ENCODE measurements at regions not wholly inside any gene's neighbourhood (a gene's known extent, or its start where the extent isn't known, plus 50 kb on each side); places are given as distances from the start of the nearest gene placed in this dataset.
A peak's percentile ranks its signal among the peaks of the same experiment; 100 is the strongest.

DNA sequence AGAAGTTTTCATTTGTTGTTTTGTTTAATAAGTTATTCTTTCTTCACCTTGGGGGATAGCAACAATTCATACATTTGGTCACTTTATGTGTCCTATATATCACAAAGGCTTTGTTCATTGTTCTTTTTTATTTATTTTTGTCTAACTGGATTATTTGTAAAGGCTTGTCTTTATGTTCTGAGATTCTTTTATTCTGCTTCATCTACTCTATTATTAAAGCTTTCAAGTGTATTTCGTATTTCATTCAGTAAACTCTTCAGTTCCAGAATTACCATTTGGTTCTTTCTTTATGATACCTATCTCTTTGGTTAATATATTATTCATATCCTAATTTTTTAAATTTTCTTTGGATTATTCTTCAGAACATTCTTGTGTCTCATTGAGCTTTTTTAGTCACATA lies 942.9 kb downstream of the ANKRD7 start:
- Mint-ChIP-seq H3K27me3 (ENCODE audit: unreplicated experiment) (no peaks in the 10 kb centered on the region), H3K4me1 (ENCODE audit: unreplicated experiment) (no peaks in the 10 kb centered on the region), H3K36me3 (ENCODE audit: low read depth, unreplicated experiment) (no peaks in the 10 kb centered on the region), H3K9me3 (ENCODE audit: unreplicated experiment) (no peaks in the 10 kb centered on the region), H3K27ac (ENCODE audit: unreplicated experiment) (no peak overlapping the region), H3K4me3 (ENCODE audit: unreplicated experiment) (no peak overlapping the region)
- TF ChIP-seq CTCF (IDR thresholded peaks at IDR 0.05; ENCODE audit: unreplicated experiment), result no peak
- no peak for DNase-seq (ENCODE audit: low spot score)

DNA sequence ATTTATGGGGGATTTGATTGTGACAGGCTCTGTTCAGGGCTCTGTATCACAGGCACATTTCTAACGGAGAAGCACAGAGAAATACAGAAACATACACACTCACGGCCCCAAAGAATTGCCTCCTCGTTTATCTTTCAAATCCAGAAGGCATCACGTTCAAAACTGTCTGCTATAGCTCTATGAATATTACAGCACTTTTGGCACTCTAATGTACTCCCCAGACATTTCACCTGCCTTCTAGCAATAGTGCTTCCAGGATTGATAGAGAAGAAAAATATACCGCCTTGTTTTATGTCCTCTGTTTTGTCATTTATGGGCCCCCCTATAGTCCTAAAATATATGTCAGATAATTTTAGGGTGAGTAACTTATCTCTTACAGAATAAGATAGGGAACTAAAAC lies 947.5 kb downstream of the ANKRD7 start:
- Mint-ChIP-seq H3K4me3 (ENCODE audit: unreplicated experiment) (no peak overlapping the region), H3K27ac (ENCODE audit: unreplicated experiment) (no peak overlapping the region), H3K9me3 (ENCODE audit: unreplicated experiment) (no peaks in the 10 kb centered on the region), H3K36me3 (ENCODE audit: low read depth, unreplicated experiment) (no peaks in the 10 kb centered on the region), H3K27me3 (ENCODE audit: unreplicated experiment) (peaks cover 2% of the 10 kb centered on the region), H3K4me1 (ENCODE audit: unreplicated experiment) (peaks cover 3% of the 10 kb centered on the region)
- no peak for DNase-seq (ENCODE audit: low spot score)
- no peak for TF ChIP-seq CTCF (IDR thresholded peaks at IDR 0.05; ENCODE audit: unreplicated experiment)

GRCh38 chr7:119175911-119176627 lies 951.6 kb downstream of the ANKRD7 start:
- peak; percentile 81 for DNase-seq (ENCODE audit: low spot score)
- Mint-ChIP-seq H3K27ac (ENCODE audit: unreplicated experiment) (no peak overlapping the region), H3K4me3 (ENCODE audit: unreplicated experiment) (no peak overlapping the region), H3K4me1 (ENCODE audit: unreplicated experiment) (peaks cover 4% of the 10 kb centered on the region), H3K9me3 (ENCODE audit: unreplicated experiment) (no peaks in the 10 kb centered on the region), H3K36me3 (ENCODE audit: low read depth, unreplicated experiment) (no peaks in the 10 kb centered on the region), H3K27me3 (ENCODE audit: unreplicated experiment) (peaks cover 2% of the 10 kb centered on the region)
- peak; percentile 88 for TF ChIP-seq CTCF (IDR thresholded peaks at IDR 0.05; ENCODE audit: unreplicated experiment)

DNA sequence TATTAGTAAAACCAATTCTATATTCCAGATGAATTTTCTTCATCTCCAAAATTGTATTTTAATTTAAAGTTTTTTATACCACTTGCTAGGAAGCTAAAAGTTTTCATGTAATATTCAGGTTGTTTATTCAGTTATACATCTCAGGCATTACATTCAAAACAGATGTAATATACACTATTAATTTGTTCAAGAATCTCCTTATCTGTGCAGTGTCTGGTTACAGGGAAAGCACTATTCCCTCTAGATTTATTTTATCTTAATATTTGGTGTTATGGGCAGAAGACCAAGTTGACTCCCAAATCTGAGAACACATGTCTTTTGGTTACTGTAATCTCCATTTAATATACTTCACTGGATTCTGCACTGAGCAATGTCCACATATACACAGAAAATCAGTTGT lies 953.4 kb downstream of the ANKRD7 start:
- H3K9me3 Mint-ChIP-seq (ENCODE audit: unreplicated experiment), result no peaks in the 10 kb centered on the region
- no peak for DNase-seq (ENCODE audit: low spot score)
- H3K36me3 Mint-ChIP-seq (ENCODE audit: low read depth, unreplicated experiment), result no peaks in the 10 kb centered on the region
- peaks cover 2% of the 10 kb centered on the region for H3K27me3 Mint-ChIP-seq (ENCODE audit: unreplicated experiment)
- no peak for TF ChIP-seq CTCF (IDR thresholded peaks at IDR 0.05; ENCODE audit: unreplicated experiment)
- peaks cover 4% of the 10 kb centered on the region for H3K4me1 Mint-ChIP-seq (ENCODE audit: unreplicated experiment)
- H3K27ac Mint-ChIP-seq (ENCODE audit: unreplicated experiment), result no peak overlapping the region
- no peak overlapping the region for H3K4me3 Mint-ChIP-seq (ENCODE audit: unreplicated experiment)

DNA sequence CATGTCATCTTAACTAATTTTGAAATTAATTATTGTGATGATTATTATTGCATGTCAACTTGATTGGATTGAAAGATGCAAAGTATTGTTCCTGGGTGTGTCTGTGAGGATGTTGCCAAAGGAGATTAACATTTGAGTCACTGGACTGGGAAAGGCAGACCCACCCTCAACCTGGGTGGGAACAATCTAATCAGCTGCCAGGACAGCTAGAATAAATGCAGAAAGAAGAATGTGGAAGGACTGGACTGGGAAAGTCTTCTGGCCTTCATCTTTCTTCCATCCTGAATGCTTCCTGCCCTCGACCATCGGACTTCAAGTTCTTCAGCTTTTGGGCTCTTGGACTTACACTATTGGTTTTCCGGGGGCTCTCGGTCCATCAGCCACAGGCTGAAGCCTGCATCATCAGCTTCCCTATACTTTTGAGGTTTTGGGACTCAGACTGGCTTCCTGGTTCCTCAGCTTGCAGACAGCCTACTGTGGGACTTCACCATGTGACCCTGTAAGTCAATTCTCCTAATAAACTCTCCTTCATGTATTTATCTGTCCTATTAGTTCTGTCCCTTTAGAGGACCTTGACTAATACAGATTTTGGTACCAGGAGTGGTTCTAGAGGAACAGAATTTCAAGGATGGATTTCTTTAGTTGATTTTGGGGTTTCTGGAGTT lies 959.8 kb downstream of the ANKRD7 start:
- H3K4me1 Mint-ChIP-seq (ENCODE audit: unreplicated experiment), result no peaks in the 10 kb centered on the region

More for the DNA sequence above, 959.8 kb downstream of the ANKRD7 start:
- Mint-ChIP-seq H3K36me3 (ENCODE audit: low read depth, unreplicated experiment) (no peaks in the 10 kb centered on the region), H3K27me3 (ENCODE audit: unreplicated experiment) (no peaks in the 10 kb centered on the region), H3K27ac (ENCODE audit: unreplicated experiment) (no peak overlapping the region), H3K4me3 (ENCODE audit: unreplicated experiment) (no peak overlapping the region), H3K9me3 (ENCODE audit: unreplicated experiment) (no peaks in the 10 kb centered on the region)
- TF ChIP-seq CTCF (IDR thresholded peaks at IDR 0.05; ENCODE audit: unreplicated experiment), result no peak
- DNase-seq (ENCODE audit: low spot score), result no peak
